Cardiac fibroblast (primary cell): ENCODE measurements at regions not wholly inside any gene's neighbourhood (a gene's known extent, or its start where the extent isn't known, plus 50 kb on each side); places are given as distances from the start of the nearest gene placed in this dataset.

ENCODE experiments used
- DNase-seq, 2 donors: peaks; one replicate each; pipeline versions ENCODE4 v3.0.0 to v3.0.0-alpha.2; 2010; ENCODE audit warnings: low read depth in 2 of 2
- H3K4me3 ChIP-seq, 2 donors: replicated peaks in 1 of 2; 1 replicate in 1 of 2; 2 replicates in 1 of 2; pipeline ENCODE4 v1.5.1; 2011; ENCODE audit warnings: low read depth in 2 of 2, low read length in 2 of 2, mild to moderate bottlenecking in 2 of 2, moderate library complexity in 1 of 2
- TF ChIP-seq, protein P1 (sequence below): IDR thresholded peaks from one replicate; pipeline ENCODE4 v1.5.1; 2011; ENCODE audit warnings: low read depth, mild to moderate bottlenecking, low read length, inconsistent platforms

DNA sequence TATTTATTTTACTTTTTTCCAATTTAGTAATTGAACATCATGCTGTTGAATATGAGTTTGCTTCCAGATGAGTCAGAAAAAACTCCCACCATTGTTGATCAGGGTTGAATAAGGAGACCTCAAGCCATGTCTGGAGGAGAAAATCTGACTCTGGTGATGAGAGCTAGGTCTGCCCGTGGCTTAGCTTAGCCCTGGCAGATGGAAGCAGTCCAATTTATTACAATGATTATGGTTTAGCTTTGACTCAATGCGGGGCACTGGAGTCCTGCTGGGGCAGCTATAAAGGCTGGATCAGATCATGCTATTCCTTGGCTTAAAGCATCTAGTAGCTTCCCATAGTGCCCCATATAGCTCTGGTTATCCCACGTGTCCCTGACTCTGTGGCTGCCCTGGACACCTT lies 506.5 kb downstream of the MN1 start:
- TF ChIP-seq, protein P1, sequence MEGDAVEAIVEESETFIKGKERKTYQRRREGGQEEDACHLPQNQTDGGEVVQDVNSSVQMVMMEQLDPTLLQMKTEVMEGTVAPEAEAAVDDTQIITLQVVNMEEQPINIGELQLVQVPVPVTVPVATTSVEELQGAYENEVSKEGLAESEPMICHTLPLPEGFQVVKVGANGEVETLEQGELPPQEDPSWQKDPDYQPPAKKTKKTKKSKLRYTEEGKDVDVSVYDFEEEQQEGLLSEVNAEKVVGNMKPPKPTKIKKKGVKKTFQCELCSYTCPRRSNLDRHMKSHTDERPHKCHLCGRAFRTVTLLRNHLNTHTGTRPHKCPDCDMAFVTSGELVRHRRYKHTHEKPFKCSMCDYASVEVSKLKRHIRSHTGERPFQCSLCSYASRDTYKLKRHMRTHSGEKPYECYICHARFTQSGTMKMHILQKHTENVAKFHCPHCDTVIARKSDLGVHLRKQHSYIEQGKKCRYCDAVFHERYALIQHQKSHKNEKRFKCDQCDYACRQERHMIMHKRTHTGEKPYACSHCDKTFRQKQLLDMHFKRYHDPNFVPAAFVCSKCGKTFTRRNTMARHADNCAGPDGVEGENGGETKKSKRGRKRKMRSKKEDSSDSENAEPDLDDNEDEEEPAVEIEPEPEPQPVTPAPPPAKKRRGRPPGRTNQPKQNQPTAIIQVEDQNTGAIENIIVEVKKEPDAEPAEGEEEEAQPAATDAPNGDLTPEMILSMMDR, result no peak
- no peak overlapping the region for H3K4me3 ChIP-seq
- DNase-seq, result no peak

DNA sequence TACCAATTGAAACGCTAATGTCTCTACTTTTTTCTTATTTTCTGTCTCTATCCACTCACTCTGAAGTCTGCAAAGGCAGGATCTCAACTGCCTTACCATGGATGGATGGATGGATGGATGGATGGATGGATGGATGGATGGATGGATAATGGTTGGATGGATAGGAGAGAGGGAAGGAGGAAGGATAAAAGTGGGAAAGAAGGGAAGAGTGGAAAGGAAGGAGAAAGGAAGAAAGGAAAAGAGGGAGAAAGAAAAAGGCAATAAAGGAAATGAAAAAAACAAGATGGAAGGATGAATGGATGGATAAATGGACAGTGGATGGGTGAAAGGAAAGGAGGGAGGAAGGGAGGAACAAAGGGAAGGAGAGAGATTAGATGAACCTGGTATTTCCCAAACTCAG lies 506.0 kb downstream of the MN1 start:
- TF ChIP-seq, protein P1, result no peak
- DNase-seq, result no peak

DNA sequence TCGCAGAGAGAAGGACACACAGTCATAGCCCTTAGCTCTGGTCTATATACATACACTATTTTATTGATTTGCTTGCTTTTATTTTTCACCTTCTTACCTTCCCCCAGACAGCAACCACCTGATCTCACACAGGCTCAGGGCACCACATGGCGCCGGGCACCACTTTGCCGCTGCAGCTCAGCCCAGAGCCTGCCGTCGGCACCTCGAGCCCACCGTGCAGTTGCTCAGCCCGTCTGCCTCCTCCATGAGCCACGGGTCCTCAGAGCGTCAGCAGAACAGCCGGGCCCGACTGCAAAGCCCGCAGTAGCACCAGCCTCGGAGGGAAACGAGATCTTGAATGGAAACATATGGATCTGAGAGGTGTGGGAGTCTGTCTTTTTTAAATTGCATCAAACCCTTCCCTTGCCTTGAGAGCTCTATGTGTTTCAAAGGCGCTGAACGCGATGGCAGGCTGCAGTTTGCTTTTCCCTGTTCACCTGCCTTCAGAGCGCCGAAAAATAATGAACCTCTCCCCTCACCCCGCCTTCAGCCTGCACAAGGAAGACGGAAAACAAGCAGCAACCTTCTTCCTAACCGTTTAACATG lies 505.4 kb downstream of the MN1 start:
- TF ChIP-seq, protein P1, result no peak
- H3K4me3 ChIP-seq, result no peak overlapping the region
- no peak for DNase-seq

More for the DNA sequence above, 506.0 kb downstream of the MN1 start:
- H3K4me3 ChIP-seq, result no peak overlapping the region

DNA sequence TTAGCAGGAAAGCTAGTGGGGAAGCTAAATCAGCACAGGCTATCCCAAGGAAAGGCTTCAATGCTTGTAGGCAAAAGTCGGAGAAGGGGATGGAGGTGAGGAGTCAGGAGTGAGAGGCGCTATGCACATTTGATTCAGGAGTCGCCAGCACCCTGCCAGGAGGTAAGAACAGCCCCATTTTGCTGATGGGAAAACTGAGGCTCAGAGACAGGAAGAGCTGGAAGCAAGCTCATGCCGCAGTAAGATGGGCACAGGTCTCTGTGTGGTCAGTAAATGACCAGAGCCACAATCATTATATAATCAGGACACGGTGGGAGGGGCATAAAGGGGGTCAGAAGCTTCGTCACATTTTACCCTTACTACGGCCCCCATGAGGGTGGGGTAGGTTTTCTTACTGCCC lies 504.4 kb downstream of the MN1 start:
- TF ChIP-seq, protein P1, result no peak
- no peak for DNase-seq
- H3K4me3 ChIP-seq, result no peak overlapping the region

DNA sequence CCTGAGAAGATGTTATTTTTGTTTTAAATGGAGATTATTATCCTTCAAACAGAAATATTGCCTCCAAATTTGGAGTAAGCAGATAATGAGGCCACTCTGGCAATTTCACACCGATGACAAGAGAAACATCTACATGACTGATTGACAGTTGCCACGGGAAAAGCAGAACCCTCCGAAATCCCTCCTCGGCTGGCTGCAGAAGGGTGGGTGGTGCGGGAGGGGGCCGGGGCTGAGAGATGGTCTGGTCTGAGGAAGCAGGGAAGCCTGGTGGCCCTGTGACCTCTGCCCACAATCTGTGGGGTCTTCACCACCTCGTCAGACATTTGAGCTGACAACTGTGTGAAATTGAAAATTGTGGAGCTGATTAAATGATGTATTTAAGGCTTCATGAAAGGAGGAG lies 503.2 kb downstream of the MN1 start:
- TF ChIP-seq, protein P1, result no peak
- H3K4me3 ChIP-seq, result no peak overlapping the region
- no peak for DNase-seq

DNA sequence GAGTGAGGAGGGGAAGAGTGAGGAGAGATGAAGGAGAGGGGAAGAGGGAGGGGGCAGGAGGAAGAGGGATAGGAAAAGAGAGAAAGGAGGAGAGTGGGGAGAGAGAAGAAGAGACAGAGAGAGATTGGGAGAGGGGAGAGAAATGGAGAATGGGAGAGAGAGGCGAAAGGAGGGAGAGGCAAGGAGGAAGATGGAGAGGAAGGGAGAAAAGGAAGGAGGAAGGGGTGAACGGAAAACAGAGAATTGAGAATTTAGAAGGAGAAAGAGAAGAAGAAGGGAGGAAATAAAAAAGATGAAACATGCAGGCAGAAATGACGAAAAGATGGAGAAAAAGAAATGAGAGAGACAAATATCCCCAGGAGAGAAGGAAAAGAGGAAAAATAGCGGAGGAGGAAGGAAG lies 502.8 kb downstream of the MN1 start:
- TF ChIP-seq, protein P1, result no peak
- H3K4me3 ChIP-seq, result peak overlapping the region in 1 of 2 donors; percentile 13
- DNase-seq, result no peak
